ENCODE measurements at regions not wholly inside any gene's neighbourhood (a gene's known extent, or its start where the extent isn't known, plus 50 kb on each side); places are given as distances from the start of the nearest gene placed in this dataset.

DNA sequence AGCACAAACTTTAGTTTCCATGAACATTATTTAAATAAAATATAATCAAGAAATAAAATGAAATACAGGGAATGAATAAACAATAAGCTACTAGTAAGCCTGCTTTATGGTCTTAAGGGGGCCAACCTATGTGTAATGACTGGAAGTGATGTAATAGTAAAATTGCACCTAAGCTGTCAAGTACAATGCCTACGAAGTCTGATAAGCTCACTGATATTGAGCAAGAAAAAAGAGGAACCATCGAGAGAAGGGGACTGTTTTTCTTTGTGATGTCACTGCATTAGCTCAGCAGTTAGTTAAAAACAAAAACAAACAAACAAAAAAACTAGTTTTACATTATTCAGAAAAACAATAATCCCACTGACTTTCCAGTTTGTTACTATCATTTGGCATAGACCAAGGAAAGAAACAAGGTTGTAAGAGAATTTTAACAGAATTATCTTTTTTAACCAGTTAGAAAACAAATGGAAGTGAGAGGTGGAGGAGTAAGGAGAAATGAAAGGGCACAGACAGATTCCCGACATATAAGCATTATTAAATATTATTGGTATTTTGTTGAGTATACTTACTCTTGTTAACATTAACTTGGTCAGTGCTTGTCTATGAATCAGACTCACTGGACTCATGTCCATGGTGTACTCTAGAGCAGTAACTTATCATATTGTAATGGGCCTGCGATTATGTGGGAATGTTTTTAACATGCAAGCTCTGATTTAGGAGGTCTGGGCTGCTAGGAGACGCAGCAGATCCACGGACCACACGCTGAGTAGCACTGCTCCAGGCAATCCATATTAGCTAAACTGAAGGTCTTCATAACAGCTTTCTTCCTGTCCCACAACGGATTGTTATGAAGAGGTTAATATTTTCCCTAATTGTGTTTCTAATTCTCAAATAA lies 99.6 kb upstream of the HMGCLL1 start:
- H3K4me1 Mint-ChIP-seq: peaks cover 9% of the 10 kb centered on the region

DNA sequence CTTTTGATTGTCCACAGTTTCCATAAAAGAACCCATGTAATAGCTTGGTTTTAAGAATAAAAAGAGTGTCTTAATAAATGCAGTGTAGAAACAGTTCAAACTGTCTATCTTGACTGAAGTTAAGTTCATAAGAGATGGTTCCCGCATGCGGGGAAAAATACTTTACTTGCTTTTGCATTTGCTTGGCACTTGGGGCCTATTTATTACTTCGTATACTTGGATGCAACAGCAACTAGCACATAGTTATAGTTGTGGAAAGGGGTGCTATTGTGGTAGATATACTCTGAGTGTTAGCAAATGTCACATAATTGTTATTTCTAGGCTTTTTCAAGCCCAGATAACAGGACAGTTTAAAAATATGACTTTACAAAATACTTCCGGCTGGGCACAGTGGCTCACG lies 97.7 kb upstream of the HMGCLL1 start:
- H3K9me3 Mint-ChIP-seq: no peaks in the 10 kb centered on the region
- no peaks in the 10 kb centered on the region for H3K36me3 Mint-ChIP-seq
- peaks cover 9% of the 10 kb centered on the region for H3K4me1 Mint-ChIP-seq
- DNase-seq (ENCODE audit: low spot score in 2 of 2, unreplicated experiment in 2 of 2): no peak
- H3K27ac Mint-ChIP-seq: no peak overlapping the region
- no peak overlapping the region for H3K4me3 Mint-ChIP-seq
- peaks cover 34% of the 10 kb centered on the region for H3K27me3 Mint-ChIP-seq (ENCODE audit: low read depth)
- no peak for TF ChIP-seq CTCF (IDR thresholded peaks at IDR 0.05; ENCODE audit: unreplicated experiment)

More for the DNA sequence above, 99.6 kb upstream of the HMGCLL1 start:
- Mint-ChIP-seq H3K27ac (no peak overlapping the region), H3K9me3 (no peaks in the 10 kb centered on the region), H3K36me3 (no peaks in the 10 kb centered on the region), H3K4me3 (no peak overlapping the region), H3K27me3 (ENCODE audit: low read depth) (peaks cover 35% of the 10 kb centered on the region)
- no peak for DNase-seq (ENCODE audit: low spot score in 2 of 2, unreplicated experiment in 2 of 2)
- no peak for TF ChIP-seq CTCF (IDR thresholded peaks at IDR 0.05; ENCODE audit: unreplicated experiment)

- no peak for TF ChIP-seq CTCF (IDR thresholded peaks at IDR 0.05; ENCODE audit: unreplicated experiment)
- no peak for DNase-seq (ENCODE audit: low spot score in 2 of 2, unreplicated experiment in 2 of 2)
- peaks cover 38% of the 10 kb centered on the region for H3K27me3 Mint-ChIP-seq (ENCODE audit: low read depth)
- no peak overlapping the region for H3K27ac Mint-ChIP-seq
- no peak overlapping the region for H3K4me3 Mint-ChIP-seq
- no peaks in the 10 kb centered on the region for H3K9me3 Mint-ChIP-seq
- H3K4me1 Mint-ChIP-seq: peaks cover 9% of the 10 kb centered on the region
- H3K36me3 Mint-ChIP-seq: no peaks in the 10 kb centered on the region
Measured at GRCh38 chr6:55675941-55676340, 96.9 kb upstream of the HMGCLL1 start.

- no peaks in the 10 kb centered on the region for H3K9me3 Mint-ChIP-seq
- H3K27ac Mint-ChIP-seq: no peak overlapping the region
- H3K27me3 Mint-ChIP-seq (ENCODE audit: low read depth): peaks cover 32% of the 10 kb centered on the region
- peaks cover 9% of the 10 kb centered on the region for H3K4me1 Mint-ChIP-seq
- no peak overlapping the region for H3K4me3 Mint-ChIP-seq
- no peak for TF ChIP-seq CTCF (IDR thresholded peaks at IDR 0.05; ENCODE audit: unreplicated experiment)
- no peaks in the 10 kb centered on the region for H3K36me3 Mint-ChIP-seq
- DNase-seq (ENCODE audit: low spot score in 2 of 2, unreplicated experiment in 2 of 2): no peak
Measured at GRCh38 chr6:55674672-55675071, 95.7 kb upstream of the HMGCLL1 start.

DNA sequence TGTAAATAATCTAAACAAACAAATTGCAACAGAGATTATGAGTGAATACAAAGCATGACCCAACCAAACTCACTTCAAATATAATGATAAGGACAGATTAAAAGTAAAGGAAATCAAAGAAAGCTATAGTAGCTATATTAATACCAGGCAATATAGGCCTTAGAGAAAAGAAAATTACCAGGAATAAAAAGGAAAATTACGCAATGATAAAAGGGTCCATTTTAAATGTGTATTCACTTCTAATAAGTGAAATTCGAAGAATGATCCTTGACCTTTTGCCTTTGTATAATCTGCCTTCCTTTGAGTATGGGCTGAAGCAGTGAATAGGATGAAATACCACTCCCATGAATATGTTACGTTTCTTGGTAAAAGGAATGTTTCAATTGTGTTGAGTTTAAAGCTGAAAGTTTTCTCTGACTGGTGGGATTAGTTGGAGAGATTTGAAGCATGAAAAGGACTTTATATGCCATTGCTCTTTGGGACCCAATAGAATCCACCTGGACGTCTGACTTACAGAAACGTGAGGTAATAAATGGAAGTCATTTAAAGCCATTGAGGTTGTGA lies 91.9 kb upstream of the HMGCLL1 start:
- no peak for TF ChIP-seq CTCF (IDR thresholded peaks at IDR 0.05; ENCODE audit: unreplicated experiment)
- Mint-ChIP-seq H3K4me3 (no peak overlapping the region), H3K4me1 (peaks cover 14% of the 10 kb centered on the region), H3K27me3 (ENCODE audit: low read depth) (peaks cover 46% of the 10 kb centered on the region), H3K27ac (no peak overlapping the region), H3K36me3 (no peaks in the 10 kb centered on the region), H3K9me3 (no peaks in the 10 kb centered on the region)
- no peak for DNase-seq (ENCODE audit: low spot score in 2 of 2, unreplicated experiment in 2 of 2)

Measured in mesothelial cell of epicardium (in vitro differentiated cells).